ENCODE measurements at regions not wholly inside any gene's neighbourhood (a gene's known extent, or its start where the extent isn't known, plus 50 kb on each side); places are given as distances from the start of the nearest gene placed in this dataset.

DNA sequence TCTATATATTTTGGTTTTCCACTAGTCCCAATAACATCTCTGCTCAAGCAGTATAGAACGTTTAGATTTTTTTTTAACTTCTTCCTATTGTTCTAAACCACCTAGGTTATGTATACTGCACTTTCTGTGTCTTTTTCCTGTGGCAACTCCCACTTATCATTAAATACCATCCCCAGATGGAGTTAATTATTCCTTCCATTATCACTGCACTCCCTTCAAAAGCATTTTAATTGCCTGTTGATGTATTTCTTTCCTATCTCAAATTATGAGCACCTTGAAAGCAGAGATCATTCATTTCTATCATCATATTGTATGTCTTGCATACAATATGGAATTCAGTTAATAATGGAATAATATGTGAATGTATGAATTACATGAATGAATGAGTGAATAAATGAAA lies 148.0 kb downstream of the HGF start:
- H3K4me1 ChIP-seq: peaks cover 6% of the 10 kb centered on the region; the same call in 1 of the 2 replicates
- H3K9me3 ChIP-seq (replicated peaks): no peaks in the 10 kb centered on the region
- H3K36me3 ChIP-seq: no peaks in the 10 kb centered on the region
- no peak overlapping the region for H3K4me3 ChIP-seq
- H3K27ac ChIP-seq: no peak overlapping the region
- H3K27me3 ChIP-seq: no peaks in the 10 kb centered on the region
- no peak for DNase-seq

DNA sequence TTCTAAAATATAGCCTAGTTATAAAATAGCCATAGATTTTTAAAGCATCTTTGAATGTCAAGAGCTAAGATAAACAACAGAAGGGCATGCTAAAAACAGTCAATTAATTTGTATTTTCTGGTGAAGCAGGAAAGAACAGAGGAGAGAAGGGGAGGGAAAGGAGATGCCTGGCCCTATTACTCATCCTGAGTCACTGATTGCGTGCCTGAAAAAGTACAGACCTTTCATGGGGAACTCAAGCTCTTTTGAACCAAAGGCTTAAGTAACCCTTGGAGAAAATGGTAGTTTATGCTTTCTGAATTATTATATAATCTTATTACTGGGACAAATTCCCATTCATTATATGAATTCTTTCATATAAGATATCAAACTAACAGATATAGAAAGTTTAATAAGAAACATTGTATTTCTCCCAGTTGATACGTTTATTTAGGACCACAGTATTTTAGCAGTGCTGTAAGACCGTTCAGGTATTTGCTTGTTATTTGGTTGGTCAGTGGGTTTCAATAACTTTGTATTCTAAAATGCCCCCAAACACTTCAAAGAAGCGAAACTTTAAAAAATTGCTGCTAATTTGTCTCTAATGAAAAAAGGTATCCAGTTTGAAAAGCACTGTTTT lies 151.3 kb downstream of the HGF start:
- no peaks in the 10 kb centered on the region for H3K36me3 ChIP-seq
- H3K27ac ChIP-seq: no peak overlapping the region
- no peaks in the 10 kb centered on the region for H3K4me1 ChIP-seq
- no peaks in the 10 kb centered on the region for H3K27me3 ChIP-seq
- no peak overlapping the region for H3K4me3 ChIP-seq
- peak; percentile 8 to 20 for DNase-seq
- no peaks in the 10 kb centered on the region for H3K9me3 ChIP-seq (replicated peaks)

DNA sequence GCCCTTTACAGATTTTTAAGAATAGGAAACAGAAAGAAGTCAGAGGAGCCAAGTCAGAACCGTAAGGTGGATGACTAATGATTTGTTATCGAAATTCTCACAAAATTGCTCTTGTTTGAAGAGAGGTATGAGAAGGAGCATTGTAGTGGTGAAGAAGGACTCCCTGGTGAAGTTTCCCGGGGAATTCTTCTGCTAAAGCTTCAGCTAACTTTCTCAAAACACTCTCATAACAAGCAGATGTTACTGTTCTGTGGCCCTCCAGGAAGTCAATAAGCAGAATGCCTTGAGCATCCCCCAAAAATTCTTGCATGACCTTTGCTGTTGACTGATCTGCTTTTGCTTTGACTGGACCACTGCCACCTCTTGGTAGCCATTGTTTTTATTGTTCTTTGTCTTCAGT lies 152.9 kb downstream of the HGF start:
- no peak overlapping the region for H3K27ac ChIP-seq
- no peaks in the 10 kb centered on the region for H3K36me3 ChIP-seq
- H3K9me3 ChIP-seq (replicated peaks): no peaks in the 10 kb centered on the region
- no peak for DNase-seq
- no peaks in the 10 kb centered on the region for H3K4me1 ChIP-seq
- no peaks in the 10 kb centered on the region for H3K27me3 ChIP-seq
- no peak overlapping the region for H3K4me3 ChIP-seq

DNA sequence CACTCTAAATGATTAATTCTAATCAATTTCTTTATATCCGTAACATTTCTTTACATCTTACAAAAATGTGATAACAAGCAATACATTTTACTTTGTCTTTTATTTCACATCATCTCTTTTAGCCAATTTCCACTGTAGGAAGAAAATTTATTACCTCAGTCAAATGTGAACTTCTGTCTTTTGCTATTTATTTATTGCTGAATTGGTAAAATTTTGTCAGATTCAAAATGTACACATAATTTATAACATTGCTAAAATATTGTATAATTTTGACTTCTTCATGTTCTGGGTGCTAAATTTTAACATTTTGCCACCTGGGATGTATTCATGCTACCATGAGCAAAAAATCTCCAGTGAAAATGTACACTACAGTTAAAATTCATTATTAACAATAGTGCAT lies 158.0 kb downstream of the HGF start:
- Histone ChIP-seq H3K4me3 (no peak overlapping the region), H3K9me3 (replicated peaks) (no peaks in the 10 kb centered on the region), H3K27me3 (no peaks in the 10 kb centered on the region), H3K27ac (no peak overlapping the region), H3K4me1 (no peaks in the 10 kb centered on the region), H3K36me3 (no peaks in the 10 kb centered on the region)
- DNase-seq: no peak

DNA sequence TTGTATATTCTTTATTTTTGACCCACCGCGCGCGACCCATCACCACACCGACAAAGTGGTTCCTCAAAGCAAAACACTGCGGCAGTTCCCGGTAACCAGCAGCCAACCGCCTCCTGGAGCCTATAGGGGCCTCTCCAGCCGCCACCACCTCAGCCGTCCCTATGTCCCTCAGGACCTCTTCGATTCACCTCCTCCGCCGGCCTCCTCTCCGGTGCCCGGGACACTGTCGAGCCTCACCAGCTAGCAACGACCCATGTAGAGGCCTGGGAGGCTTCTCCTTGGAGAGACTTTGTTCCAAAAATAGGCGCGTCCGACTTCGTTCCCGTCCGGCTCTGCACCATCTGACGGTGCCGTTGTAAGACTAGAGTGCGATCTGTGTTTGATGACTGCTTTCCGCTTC lies 158.8 kb downstream of the HGF start:
- no peaks in the 10 kb centered on the region for H3K9me3 ChIP-seq (replicated peaks)
- no peak overlapping the region for H3K27ac ChIP-seq
- no peaks in the 10 kb centered on the region for H3K27me3 ChIP-seq
- no peak for DNase-seq
- H3K36me3 ChIP-seq: no peaks in the 10 kb centered on the region
- H3K4me3 ChIP-seq: no peak overlapping the region
- H3K4me1 ChIP-seq: no peaks in the 10 kb centered on the region

DNA sequence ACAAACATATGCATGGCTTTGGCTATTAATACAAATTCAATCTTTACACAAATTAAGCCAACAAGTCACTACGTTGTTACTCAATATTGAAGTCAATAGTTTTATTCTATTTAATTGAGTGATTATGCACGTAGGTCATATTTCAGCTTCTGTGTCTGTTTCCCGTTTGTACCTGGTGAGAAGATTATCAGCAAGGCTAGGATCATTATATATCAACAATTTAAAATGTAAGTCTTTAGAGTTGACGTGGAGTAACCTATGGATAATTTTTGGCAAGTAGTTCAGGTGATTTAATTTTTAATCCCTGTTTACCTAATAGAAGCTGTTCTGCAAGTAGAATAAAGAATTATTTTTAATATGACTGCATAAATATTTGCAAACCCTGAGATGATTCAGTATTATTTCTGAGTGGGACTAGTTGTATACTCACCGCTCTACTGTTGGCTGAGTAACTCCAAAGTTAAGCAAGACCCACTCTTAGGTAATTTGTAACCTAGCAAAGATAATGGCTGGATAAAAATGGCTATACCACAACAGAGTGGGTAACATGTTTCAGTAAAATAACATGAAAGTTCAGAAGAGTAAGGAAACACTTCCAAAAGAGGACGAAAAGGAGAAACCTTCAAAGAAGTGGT lies 161.0 kb downstream of the HGF start:
- H3K27ac ChIP-seq: no peak overlapping the region
- no peaks in the 10 kb centered on the region for H3K27me3 ChIP-seq
- DNase-seq: no peak
- no peaks in the 10 kb centered on the region for H3K4me1 ChIP-seq
- no peak overlapping the region for H3K4me3 ChIP-seq
- H3K36me3 ChIP-seq: no peaks in the 10 kb centered on the region
- H3K9me3 ChIP-seq (replicated peaks): no peaks in the 10 kb centered on the region

DNA sequence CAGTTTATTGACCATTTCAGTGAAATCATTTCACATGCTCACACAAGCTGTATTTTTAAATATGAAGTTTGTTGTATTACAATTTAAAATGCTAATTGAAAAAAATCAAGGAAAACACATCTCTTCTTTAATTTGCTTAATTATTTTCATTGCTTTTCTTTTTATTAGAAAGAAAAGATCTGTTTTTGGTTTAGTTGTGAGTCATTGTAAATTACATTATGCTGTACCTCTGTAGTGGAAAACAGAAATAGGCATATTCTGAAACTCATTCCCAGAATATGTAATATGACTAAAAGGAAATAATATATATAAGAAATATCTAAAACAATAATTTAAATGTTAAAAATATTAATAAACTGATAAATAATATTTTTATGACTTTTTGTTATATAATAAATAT lies 161.9 kb downstream of the HGF start:
- Histone ChIP-seq H3K4me3 (no peak overlapping the region), H3K9me3 (replicated peaks) (no peaks in the 10 kb centered on the region), H3K4me1 (no peaks in the 10 kb centered on the region), H3K27ac (no peak overlapping the region), H3K27me3 (no peaks in the 10 kb centered on the region), H3K36me3 (no peaks in the 10 kb centered on the region)
- DNase-seq: no peak

DNA sequence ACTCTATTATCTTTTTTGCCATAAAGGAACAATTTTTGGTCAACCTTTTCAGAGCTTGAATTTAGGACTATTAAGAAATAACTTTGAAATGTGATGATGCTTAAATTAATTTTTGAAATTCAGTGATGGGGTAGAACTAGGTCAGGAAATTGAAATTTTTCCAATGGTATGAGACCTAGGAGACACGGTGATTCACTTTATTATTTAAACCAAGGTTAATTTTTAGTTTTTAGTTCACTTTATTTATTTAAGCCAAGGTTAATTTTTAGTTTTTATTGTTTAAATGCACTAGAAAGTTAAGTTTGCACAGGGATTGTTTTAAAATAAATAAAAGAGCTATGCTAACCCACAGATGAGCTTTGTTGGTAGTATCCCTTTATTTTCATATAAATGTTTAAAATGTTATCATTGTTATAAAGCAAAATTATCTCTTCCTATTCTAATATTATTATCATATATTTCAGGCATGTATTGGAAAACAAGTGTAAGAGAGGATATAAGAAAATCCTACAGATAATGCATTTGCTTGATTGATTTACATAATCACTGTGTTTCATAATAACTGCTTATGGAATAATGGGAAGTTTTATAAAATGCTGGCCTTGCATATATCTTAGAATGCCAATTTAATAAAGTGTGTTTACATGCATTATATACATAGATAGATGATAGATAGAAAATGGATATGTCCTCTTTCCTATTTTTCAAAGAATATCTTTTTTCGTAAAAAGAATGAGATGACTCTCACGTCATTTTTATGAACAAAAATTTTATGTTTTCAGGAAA lies 163.6 kb downstream of the HGF start:
- no peak overlapping the region for H3K4me3 ChIP-seq
- H3K27ac ChIP-seq: no peak overlapping the region
- no peaks in the 10 kb centered on the region for H3K9me3 ChIP-seq (replicated peaks)
- H3K27me3 ChIP-seq: no peaks in the 10 kb centered on the region; the same call in 1 of the 2 replicates
- no peaks in the 10 kb centered on the region for H3K36me3 ChIP-seq
- no peak for DNase-seq
- no peaks in the 10 kb centered on the region for H3K4me1 ChIP-seq

DNA sequence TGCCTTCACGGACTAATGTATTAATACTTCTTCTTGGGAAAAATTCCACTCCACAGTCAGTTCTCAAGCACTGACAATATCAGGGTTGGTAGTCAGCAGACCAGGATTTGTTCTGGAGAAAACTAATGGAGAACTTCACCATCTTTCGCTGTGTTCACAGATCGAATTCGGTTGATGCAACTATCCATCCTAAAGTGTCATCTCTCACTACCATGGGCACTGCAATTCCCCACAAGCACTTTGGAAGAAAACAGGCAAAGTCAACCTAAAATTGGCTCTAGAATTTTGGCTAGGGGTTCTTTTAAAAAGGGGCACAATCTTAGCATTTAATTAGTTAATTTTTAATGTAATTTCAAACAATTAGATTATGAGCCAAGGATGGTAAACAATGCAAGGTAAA lies 164.4 kb downstream of the HGF start:
- H3K4me3 ChIP-seq: no peak overlapping the region
- no peak overlapping the region for H3K27ac ChIP-seq
- no peaks in the 10 kb centered on the region; the same call in 1 of the 2 replicates for H3K27me3 ChIP-seq
- no peak for DNase-seq
- no peaks in the 10 kb centered on the region for H3K4me1 ChIP-seq
- no peaks in the 10 kb centered on the region for H3K9me3 ChIP-seq (replicated peaks)
- no peaks in the 10 kb centered on the region for H3K36me3 ChIP-seq

DNA sequence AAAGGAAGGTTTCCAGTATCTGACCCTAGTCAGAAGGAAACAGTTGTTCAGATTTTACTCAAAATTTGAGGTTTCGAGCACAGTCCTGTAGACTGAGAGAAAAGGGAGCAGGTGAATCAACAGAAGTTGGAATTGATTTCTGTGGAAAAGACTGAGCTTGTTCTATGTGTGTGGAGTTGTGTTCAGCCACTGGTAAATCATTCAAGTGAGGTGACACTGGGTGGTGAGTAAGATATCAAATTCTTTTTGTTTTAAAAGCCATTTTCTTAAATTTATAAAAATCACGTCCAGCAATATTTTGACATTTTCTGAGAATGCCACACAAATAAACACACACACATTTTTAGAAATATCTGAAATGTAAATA lies 165.1 kb downstream of the HGF start:
- no peaks in the 10 kb centered on the region for H3K9me3 ChIP-seq (replicated peaks)
- no peaks in the 10 kb centered on the region for H3K4me1 ChIP-seq
- DNase-seq: peak in 1 of 2 experiments; percentile 17
- no peak overlapping the region for H3K4me3 ChIP-seq
- H3K27me3 ChIP-seq: no peaks in the 10 kb centered on the region; the same call in 1 of the 2 replicates
- no peak overlapping the region for H3K27ac ChIP-seq
- H3K36me3 ChIP-seq: no peaks in the 10 kb centered on the region

DNA sequence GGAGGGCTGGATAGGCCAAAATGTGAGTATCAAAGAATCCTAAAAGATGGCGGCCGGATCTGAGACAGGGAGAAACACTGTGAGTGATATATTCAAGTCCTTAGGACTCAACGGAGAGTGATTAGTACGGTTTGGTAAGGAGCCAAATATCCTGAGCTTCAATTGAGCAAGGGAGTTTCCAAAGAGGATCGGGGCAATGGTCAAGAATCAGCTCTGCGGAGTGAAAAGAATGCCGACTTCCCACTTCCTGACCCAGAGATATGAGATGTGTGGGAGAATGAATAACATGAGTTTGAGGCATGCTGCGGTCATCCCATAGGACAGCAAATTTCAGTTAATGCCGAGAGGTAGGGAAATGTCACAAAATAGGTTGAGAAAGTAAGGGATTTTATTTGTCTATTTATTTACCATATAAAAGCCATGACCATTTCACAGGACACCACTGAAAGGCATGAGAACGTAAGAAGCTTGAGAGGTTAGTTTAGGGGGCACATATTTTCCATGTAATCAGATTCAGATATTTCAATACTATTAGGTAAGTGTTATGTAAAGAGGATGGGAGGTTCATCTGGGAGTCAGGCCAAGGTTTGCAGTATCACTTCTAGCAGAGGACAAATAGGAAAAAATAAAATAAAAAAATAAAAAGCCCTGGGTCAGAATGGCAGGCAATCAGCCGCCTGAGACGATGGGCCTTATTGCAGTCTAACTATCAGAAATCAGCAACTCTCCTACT lies 165.6 kb downstream of the HGF start:
- Histone ChIP-seq H3K4me1 (no peaks in the 10 kb centered on the region), H3K4me3 (no peak overlapping the region), H3K9me3 (replicated peaks) (no peaks in the 10 kb centered on the region), H3K36me3 (no peaks in the 10 kb centered on the region), H3K27me3 (no peaks in the 10 kb centered on the region; the same call in 1 of the 2 replicates), H3K27ac (no peak overlapping the region)
- DNase-seq: peak in 1 of 2 experiments; percentile 34

DNA sequence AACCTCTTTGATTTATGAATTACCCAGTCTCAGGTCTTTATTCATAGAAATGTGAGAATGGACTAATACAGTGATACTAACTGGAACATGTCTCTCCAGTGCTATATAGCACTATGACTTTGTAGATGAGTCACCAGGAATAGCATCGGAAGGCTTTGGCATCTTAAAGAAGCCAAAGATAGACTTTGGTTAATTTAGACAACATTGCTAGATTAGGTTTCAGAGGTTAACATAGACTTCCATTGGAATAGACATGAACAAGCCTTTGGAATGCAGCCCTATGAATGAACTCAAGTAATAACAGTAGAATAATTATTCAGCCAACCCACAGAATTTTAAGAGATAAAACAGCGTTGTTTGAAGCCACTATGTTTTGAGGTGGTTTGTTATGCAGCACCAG lies 169.2 kb downstream of the HGF start:
- no peak for DNase-seq
- no peaks in the 10 kb centered on the region; the same call in none of the 2 replicates for H3K27me3 ChIP-seq

DNA sequence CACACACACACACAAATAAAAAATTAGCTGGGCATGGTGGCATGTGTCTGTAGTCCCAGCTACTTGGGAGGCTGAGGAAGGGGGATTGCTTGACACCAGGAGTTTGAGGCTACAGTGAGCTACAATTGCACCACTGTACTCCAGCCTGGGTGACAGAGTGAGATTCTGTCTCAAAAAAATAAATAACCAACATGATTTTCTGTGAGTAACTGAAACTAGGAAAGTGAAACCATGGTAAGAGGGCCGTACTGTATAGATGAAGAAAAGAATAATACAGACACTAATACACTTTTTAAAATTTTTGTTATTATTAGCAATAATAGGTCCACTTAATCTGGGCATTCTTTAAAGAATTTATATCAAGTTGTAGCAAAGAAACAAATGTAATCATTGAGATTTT lies 170.9 kb downstream of the HGF start:
- Histone ChIP-seq H3K4me3 (no peak overlapping the region), H3K4me1 (no peaks in the 10 kb centered on the region), H3K36me3 (no peaks in the 10 kb centered on the region), H3K27me3 (no peaks in the 10 kb centered on the region; the same call in none of the 2 replicates), H3K9me3 (replicated peaks) (no peaks in the 10 kb centered on the region), H3K27ac (no peak overlapping the region)
- DNase-seq: no peak

More for the DNA sequence above, 169.2 kb downstream of the HGF start:
- Histone ChIP-seq H3K36me3 (no peaks in the 10 kb centered on the region), H3K4me1 (no peaks in the 10 kb centered on the region), H3K27ac (no peak overlapping the region), H3K4me3 (no peak overlapping the region), H3K9me3 (replicated peaks) (no peaks in the 10 kb centered on the region)

DNA sequence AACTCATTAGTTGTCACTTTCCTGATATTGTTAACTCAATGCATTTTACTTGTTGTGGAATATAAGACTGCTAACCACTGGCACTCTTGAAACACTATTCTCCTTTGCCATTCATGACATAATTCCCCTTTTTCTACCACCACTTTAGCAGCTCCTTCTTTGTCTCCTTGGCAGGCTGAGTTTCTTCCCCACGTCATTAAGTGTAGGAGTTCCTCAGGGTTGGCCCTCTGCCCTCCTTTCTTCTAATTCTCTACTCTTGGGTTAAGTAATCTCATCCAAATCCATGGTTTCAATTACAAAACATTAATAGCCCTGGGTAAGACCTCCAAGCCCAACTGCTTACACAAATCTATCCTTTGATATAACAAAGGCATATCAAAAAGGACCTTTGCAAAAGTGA lies 175.1 kb downstream of the HGF start:
- DNase-seq: no peak
- H3K4me1 ChIP-seq: peaks cover 7% of the 10 kb centered on the region; the same call in 1 of the 2 replicates
- no peaks in the 10 kb centered on the region for H3K9me3 ChIP-seq (replicated peaks)

DNA sequence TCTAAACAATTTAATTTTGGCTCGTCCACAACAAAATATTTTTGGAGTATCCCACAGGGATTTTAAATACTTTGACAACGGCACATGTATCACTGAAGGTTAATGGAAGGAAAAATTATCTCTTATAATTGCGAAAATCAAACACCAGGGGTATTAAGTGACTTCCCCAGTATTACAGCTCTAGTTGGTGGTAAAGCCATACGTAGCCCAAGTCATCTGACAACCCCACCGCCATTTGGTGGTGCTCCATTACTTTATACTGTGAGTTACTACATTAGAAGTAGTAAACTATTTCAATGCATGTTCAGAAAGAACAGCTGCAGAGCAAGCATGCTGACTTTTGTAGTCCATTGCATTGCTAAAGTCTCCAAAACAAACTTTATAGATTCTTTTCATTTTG lies 179.7 kb downstream of the HGF start:
- Histone ChIP-seq H3K9me3 (replicated peaks) (no peaks in the 10 kb centered on the region), H3K4me1 (peaks cover 7% of the 10 kb centered on the region; the same call in 1 of the 2 replicates), H3K4me3 (no peak overlapping the region), H3K27ac (no peak overlapping the region), H3K36me3 (no peaks in the 10 kb centered on the region), H3K27me3 (no peaks in the 10 kb centered on the region)
- peak; percentile 8 to 38 for DNase-seq

More for the DNA sequence above, 175.1 kb downstream of the HGF start:
- Histone ChIP-seq H3K27me3 (no peaks in the 10 kb centered on the region; the same call in 1 of the 2 replicates), H3K36me3 (no peaks in the 10 kb centered on the region), H3K27ac (no peak overlapping the region), H3K4me3 (no peak overlapping the region)
